NCI-H526 treated with DMSO at 0.1 percent for 48 hours (cell line): ENCODE measurements at regions not wholly inside any gene's neighbourhood (a gene's known extent, or its start where the extent isn't known, plus 50 kb on each side); places are given as distances from the start of the nearest gene placed in this dataset.
A peak's percentile ranks its signal among the peaks of the same experiment; 100 is the strongest.
"Not testable (repeated sequence)": the region's sequence is repeated elsewhere in the genome, so short reads cannot be mapped to it uniquely, and the experiment has no call there.

Source experiments
- DNase-seq: peaks from one replicate; lab custom pipeline; 2025; lab: John Stamatoyannopoulos, UW

DNA sequence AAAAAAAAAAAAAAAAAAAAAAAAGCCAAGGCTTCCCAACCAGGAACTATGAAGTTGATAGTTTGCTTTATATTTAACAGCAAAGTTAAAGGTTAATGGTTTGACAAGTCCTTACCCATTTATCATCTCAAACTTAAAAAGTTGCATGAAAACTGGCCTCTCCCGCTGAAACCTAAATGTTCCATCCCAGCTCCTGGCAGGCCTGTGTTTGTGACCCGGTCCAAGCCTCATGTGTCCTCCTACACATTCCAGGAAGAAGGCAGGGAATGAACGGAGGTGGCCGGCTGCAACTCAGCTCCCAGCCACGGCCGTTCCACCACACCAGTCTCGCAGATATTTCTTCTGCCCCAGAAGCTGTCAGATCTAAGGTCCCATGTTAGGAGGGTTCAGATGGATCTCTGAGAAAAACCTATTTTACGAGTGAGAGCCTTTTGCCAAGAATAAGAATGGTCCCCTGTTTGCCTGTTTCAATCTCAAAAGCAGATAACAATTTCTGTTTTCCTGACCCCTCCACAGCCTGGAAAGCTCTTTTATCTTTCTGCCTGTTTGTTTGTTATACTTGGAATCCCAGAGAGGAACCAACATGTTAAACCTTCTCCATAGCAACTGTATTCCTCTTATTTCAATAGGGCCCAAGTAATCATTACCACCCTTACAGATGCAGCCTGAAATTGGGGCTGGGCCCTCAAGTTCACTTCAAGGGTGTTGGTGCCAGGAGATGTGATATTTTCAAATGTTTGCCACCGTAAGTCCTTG is 56.5 kb downstream of the KCTD12 start:
- DNase-seq, result no peak

GRCh38 chr13:76828316-76828741 is 57.9 kb downstream of the KCTD12 start:
- no peak for DNase-seq

GRCh38 chr13:76826527-76826926 is 59.7 kb downstream of the KCTD12 start:
- no peak for DNase-seq

DNA sequence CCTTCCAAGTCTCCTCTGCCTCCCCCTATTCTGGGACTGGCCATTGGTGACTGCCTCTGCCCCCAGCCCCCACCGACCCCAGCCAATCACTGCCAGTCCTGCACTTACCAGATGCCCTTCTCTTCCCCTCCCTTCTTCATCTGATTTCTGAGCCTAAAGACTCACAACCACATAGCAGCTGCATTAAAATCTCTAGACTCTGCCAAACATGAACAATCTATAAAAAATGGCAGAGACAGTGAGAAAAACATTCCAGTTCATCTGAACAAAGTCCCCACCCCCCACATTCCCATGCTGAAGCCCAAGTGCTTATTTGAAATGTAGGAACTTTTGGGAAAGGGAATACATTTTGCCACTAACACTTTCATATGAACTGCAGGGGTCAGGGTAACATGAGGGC is 60.8 kb downstream of the KCTD12 start:
- DNase-seq, result no peak

DNA sequence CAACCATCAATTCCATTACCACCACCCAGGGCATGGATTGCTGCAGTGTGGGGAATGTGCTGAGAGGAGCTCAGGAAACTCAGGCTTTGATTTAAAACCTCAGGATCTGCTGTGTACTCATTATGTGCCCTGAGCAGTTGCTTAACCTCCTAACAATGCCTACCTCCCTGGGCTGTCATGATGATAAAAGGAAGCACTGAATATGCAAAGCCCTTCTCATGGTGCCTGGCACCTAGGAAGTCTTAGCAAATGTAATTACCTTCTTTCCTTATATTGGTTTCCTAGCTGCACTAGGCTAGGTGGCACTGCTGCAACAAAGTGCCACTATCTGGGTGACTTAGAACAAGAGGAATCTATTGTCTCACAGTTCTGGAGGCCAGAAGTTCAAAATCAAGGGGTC is 62.2 kb downstream of the KCTD12 start:
- DNase-seq, result peak; percentile 31

- DNase-seq, result peak; percentile 24
Measured at GRCh38 chr13:76822698-76823267, 63.4 kb downstream of the KCTD12 start.

DNA sequence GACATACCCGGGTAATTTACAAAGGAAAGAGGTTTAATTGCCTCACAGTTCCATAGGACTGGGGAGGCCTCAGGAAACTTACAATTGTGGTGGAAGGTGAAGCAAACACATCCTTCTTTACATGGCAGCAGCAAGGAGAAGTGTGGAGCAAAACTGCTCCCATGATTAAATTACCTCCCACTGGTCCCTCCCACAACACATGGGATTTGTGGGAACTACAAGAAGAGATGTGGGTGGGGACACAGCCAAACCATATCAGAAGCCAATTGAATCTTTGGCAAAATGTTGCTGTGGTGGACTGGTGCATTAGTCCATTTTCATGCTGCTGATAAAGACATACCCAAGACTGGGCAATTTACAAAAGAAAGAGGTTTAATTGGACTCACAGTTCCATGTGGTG is 65.0 kb downstream of the KCTD12 start:
- DNase-seq, result not testable (repeated sequence)

- no peak for DNase-seq
Measured at GRCh38 chr13:76820759-76821158, 65.4 kb downstream of the KCTD12 start.

- no peak for DNase-seq
Measured at GRCh38 chr13:76816394-76816793, 69.8 kb downstream of the KCTD12 start.

DNA sequence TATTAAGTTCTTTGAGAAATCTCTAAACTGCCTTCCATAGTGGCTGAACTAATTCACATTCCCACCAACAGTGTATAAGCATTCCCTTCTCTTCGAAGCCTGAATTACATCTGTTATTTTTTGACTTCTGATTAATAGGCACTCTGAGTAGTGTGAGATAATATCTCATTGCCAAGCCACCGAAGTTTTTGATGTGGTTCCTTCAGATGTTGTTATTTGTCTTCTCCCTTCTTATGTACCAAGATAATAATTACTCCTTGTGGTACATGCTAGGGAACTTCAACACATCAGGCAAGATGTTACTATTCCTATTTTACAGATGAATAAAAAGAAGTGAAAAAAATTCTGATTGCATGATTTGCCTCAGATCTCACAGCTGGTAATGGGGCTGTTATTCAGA is 70.9 kb downstream of the KCTD12 start:
- no peak for DNase-seq

DNA sequence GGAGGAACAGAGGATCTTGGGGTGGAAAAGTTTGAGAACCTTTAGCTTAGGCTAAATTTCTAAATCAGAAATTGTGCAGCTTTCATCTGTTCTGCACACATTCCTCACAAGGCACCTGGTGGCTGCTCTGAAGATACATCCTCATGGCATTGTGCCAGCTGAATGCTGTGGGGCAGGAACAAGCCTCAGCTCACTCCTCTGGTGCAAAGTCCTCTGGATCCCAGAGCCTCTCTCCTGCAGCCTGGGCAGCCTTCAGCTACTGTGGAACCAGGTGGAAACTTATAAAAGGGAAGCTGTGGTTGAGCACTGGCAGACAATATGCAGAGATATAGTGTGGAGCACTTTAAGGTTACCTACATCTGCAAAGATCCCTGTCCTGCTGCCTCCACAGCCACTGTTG is 72.3 kb downstream of the KCTD12 start:
- no peak for DNase-seq

DNA sequence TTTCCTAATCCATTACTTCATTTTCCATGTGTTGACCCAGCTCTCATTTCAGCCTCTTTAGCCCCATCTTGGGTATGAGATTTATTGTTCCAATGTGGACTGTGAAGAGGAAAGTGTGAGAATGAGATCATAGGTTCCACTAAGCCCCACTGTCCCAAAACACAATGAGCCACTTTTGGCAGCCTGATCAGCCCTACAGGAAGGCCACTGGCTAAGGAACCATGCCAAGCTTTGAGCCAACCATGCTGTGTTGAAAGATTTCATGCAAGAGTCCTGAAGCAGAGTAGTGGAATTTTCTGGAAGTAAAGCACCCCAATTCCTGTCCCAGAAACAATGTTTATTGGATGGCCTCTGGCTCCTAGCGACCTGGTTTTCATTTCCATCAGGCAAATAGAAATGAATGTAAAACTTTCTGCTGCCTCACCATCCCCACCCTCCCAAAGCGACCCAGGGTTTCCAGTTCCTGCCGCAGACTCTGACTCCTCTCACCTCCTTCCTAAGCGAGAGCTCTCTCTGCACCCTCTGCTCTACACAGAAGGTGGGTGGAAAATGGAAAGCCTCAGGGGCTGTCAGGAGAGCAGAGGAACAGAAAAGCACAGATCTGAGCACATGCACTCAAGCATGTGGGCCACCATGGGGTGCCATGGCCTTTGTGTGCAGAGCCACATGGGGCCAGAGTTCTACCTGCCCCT is 73.1 kb downstream of the KCTD12 start:
- DNase-seq, result no peak

DNA sequence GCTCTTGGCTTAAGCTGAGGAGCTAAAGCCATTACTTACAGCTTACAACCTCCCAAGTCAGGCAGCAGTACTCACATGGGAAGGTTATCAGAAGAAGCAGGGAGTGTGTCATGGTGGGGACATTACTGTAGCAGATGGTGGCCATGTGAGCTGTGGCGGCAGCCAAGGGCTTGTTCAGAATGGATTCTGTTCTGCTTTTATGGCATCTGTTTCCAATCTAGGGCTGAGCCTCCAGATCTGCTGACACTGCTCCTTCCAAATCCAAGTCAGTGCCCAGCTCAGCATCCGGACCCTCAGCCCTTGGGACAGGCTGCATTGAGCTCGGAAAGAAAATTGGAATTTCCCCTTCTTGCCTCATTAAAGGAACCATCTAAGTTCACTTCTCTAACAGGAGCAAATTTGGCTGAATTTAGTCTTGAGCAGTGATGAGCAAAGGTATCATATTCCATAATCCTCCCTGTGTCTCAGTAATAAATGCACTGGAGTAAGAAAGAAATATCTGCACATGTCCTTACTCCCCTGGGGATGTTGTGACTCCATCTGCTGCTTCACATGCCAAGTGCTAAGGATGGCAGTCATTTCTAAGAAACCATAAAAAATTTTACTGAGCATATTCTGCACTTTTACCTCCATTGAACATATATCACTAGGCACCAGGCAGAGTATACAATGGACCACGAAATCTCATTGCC is 73.9 kb downstream of the KCTD12 start:
- no peak for DNase-seq

DNA sequence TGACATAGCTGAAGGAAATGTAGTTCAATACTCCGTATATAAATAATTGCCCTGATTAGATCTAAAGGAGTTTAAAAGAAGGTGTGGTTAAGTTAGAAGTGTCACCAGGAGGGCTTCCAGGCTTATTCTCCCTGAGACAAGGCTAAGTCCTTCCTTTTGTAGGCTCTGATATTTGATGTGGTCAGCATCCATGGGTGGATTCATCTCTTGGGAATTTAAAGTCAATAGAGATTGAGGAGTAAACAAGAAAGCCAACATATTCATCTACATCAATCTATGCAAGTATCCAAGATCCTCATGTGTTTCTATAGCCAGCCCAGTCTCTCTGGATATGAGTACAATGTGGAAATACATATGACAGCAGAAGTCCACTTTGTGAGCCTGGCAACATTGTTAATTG is 76.8 kb downstream of the KCTD12 start:
- DNase-seq, result no peak

- DNase-seq, result no peak
Measured at GRCh38 chr13:76808927-76809326, 77.3 kb downstream of the KCTD12 start.

DNA sequence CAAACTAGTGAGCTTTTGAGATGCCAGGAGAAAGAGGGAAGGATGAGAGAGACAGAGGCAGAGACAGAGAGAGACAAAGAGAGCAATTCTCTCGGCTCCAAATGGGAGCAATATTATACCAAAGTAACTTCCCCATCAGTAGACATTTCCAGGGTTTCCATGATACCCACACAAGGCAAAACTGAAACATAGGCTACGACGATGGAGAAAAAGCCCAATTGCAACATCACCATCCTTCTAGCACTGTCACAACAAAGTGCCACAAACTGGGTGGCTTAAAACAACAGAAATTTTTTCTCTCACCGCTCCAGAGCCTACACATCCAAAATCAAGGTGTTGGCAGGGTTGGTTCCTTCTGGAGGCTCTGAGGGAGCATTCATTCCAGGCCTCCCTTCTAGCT is 81.4 kb downstream of the KCTD12 start:
- no peak for DNase-seq

GRCh38 chr13:76803831-76804230 is 82.4 kb downstream of the KCTD12 start:
- DNase-seq, result no peak

- no peak for DNase-seq
Measured at GRCh38 chr13:76800943-76801342, 85.3 kb downstream of the KCTD12 start.

GRCh38 chr13:76799696-76800095 is 86.5 kb downstream of the KCTD12 start:
- peak; percentile 42 for DNase-seq

- no peak for DNase-seq
Measured at GRCh38 chr13:76798037-76798436, 88.2 kb downstream of the KCTD12 start.

DNA sequence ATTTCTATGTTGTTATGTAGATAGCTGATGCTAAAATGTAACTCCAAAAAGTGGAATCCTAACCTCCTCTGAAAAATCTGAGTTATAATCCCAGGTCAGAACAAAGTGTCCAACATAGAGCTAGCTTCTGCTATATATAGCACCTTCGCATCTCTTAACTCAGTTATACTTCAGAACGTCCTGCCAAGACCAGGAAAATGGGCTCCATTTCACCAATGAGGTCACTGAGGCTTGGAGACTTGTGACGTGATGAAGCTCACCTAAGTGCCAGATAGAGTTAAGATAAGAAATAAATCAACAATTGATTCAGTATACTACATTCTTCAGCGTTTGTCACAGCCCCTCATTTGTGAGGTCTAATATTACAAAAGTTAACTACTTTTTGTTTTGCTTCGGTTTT is 88.8 kb downstream of the KCTD12 start:
- no peak for DNase-seq

- no peak for DNase-seq
Measured at GRCh38 chr13:76796851-76797250, 89.4 kb downstream of the KCTD12 start.
